Activated CD4-positive, alpha-beta T cell treated with anti-CD3 and anti-CD28 coated beads, Interleukin-10, Interleukin-2, amounts not matched to agents 100 ng/mL and 50 ng/mL, durations not matched to agents 16 hours and 8 hours (primary cell): ENCODE measurements at regions not wholly inside any gene's neighbourhood (a gene's known extent, or its start where the extent isn't known, plus 50 kb on each side); places are given as distances from the start of the nearest gene placed in this dataset.

Experiments used
- DNase-seq: peaks from one replicate; pipeline ENCODE4 v3.0.0-alpha.2; 2020

GRCh38 chr15:31151301-31152233 lies 50.0 kb upstream of the TRPM1 start:
- DNase-seq: no peak

DNA sequence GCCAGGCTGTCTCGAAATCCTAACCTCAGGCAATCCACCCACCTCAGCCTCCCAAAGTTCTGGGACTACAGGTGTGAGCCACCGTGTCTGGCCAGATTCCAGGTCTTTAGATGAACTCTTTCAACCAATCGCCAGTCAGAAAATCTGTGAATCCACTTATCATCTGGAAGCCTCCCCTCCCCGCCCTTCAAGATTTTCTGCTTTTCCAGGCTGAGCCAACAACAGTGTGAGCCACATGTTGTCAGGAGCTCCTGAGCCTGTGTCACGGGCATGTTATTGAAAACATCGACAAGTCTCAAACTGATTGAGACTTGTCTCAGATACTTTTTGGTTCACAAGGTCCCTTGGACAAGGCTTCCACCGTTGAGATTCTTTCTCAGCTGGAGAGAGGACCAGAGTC lies 52.0 kb upstream of the TRPM1 start:
- no peak for DNase-seq

- no peak for DNase-seq
These were observed 53.6 kb upstream of the TRPM1 start for GRCh38 chr15:31155151-31155550.

GRCh38 chr15:31156226-31156625 lies 54.7 kb upstream of the TRPM1 start:
- DNase-seq: no peak

DNA sequence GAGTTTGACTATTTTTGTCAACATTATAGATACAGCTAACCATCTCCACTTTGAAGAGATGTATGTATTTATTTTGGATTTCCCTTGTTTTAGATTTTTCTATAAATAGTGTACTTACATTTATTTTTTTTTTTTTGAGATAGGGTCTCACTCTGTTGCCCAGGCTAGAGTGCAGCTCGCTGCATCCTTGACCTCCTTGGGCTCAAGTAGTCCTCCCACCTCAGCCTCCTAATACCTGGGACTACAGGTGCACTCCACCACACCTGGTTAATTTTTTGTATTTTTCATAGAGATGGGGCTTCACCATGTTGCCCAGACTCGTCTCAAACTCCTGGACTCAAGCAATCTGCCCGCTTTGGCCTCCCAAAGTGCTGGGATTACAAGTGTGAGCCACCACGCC lies 55.3 kb upstream of the TRPM1 start:
- no peak for DNase-seq

GRCh38 chr15:31157644-31158069 lies 56.1 kb upstream of the TRPM1 start:
- DNase-seq: no peak

DNA sequence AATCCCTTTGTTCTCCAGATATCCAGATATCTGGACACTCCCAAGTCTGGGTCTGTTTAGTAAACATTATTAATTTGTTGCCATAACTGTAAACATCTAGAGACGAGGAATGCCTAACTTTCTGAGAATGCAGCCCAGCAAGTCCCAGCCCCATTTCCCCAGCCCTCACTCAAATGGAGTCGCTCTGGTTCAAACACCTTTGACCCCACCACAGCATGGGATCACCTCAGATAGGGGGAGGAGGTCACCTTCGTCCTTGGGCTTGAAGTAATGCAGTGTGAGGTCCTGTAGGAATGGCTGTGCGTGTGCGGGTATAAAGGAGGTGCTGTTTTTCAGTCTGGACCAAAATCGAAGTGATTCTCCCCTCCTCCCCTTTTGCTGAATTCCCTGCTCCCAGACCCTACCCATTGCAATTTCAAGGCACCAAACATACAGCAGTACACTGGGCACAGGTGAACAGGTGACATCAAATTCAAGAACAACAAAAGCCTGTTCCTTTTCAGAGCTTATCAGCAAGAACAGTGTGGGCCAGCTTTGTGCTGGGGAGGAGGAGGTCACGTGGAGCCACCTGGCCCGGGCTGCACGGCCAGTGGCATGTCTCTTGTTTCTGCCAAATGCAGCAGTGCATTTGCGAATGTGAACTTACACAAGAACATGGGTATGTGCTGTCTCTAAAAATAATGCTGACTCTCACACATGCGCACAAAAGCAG lies 57.5 kb upstream of the TRPM1 start:
- DNase-seq: no peak

DNA sequence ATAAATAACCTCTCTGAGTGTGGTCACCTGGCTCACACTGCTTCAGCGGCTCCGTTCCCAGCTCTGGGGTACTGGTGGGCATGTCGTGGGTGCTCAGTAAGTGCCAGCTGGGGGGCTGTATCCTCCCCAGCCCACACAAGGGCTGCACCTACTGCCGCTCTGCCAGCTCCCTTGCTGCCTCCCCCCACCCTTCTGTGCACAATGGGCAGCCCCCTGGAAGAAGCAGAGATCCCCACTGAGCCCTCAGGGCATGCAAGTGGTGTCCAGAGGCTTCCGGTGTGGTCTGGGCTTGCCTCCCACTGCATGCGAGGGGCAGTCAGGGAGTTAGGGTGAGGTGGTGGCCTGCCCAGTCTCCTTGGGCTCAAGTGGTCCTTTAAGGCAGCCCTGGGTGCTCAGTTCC lies 58.3 kb upstream of the TRPM1 start:
- DNase-seq: no peak

- DNase-seq: no peak
These were observed 58.8 kb upstream of the TRPM1 start for GRCh38 chr15:31160297-31160696.

DNA sequence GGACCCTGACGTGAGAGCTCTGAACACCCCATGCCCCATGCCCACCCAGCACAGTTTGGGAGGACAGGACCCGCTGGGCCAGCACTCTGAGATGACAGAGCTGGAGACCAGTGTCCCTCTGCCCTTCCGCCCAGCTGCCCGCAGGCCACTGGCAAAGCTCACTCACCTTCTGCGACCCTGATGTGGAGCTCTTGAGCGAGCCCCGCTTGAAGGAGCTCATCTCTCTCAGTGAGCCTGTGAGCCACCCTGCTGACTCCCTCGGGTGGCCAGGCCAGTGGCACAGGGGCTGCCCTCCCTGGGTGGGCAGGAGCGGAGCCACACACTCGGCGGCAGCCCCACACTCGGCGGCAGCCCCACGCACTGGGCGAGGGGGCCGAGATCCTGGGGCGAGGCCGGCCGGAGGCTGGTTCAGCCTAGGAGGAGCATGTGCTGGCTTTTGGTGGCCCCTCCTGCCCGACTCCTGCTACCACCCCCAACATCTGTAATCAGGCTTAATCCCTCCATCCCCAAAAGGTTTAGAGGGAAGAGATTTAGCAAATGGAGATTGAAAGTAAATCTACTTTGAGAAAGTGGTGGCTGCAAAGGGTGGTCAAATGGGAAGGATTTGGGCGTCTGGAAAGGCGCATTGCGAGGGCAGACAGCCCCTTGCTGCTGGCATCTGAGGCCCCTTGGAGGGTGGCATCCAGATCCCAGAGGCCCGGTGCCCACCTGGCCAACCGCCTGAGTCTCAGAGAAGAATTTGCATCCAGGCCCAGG lies 59.4 kb upstream of the TRPM1 start:
- no peak for DNase-seq

DNA sequence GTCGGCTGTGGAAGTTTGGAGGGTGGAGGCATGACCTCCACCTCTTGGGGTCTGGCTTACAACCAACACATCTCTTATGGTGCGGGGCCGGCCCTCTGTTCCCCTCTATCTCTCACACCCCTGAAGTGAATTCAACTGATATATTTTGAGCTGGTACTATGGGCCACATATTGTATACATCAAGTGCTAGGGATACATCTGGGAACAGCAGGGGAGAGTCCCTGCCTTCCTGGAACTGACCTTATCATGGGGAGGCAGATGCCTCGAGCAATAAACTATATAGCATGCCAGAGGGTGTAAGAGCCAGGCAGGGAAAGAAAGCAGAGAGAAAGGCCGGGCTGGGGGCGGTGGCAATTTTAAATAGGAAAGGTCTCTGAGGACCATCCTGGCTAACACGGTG lies 60.4 kb upstream of the TRPM1 start:
- DNase-seq: no peak

DNA sequence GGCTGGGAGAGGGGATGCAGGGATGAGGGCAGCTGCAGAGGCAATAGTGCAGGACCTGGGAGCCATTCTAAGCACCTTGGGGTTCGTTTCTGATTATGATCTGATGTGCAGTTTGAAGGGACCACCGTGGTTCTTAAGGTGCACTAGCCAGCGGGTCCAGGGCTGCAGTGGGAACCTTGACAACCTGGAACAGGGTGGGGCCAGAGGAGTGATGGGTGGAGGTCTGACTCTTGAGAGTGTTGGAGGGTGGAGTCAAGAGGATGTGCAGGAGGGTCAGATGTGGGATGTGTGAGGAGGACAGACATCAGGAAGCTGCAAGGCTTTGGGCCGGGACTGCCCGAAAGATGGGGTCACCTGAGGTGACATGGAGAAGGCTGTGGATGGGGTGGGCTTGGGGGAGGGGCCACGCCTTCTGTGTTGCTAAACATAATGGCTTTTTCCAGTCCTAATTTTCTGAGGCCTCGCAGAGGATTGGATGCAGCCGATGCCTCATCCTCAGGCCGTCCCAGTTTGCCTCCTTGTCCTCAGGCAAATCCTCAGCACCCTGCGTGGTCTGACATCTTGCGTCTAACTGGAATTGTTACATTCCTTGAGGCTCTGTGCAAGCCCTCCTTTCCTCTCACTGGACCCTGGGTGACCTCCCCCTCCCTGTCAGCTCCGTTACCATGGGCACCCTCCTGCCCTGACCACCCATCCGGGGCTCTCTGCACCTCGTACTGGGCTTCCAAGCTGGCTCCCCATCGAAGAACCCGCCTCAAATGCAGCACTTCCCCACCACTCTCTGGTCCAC lies 61.4 kb upstream of the TRPM1 start:
- DNase-seq: no peak

DNA sequence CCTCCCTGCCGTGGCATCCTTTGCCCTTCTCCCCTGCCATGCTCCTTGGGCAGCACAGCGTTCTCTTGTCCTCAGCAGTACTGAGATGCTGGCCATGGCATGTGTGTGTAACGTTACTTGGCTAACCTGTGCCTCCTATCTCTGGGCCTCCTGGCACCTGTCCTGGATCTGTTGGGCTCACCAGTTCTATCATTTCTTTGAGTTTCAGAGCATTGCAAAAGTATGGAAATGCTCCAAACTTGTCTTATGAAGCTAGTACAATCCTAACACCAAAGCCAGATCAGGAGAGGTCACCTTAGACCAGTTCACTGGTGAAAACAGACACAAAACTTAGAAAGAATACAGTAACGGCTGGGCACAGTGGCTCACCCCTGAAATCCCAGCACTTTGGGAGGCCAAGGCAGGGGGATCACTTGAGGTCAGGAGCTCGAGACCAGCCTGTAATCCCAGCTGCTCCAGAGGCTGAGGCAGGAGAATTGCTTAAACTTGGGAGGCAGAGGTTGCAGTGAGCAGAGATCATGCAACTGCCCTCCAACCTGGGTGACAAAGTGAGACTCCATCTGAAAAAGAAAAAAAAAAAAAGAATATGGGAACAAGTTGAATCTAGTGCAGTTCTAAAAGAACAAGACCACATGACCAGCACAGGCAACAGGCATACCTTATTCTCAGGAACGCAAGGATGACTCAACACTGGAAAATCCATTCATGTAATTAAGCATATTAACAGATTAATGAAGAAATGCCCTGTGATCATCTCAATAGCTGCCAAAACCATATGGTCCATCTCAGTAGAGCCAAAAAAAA lies 62.4 kb upstream of the TRPM1 start:
- no peak for DNase-seq

GRCh38 chr15:31164573-31164912 lies 63.0 kb upstream of the TRPM1 start:
- no peak for DNase-seq

DNA sequence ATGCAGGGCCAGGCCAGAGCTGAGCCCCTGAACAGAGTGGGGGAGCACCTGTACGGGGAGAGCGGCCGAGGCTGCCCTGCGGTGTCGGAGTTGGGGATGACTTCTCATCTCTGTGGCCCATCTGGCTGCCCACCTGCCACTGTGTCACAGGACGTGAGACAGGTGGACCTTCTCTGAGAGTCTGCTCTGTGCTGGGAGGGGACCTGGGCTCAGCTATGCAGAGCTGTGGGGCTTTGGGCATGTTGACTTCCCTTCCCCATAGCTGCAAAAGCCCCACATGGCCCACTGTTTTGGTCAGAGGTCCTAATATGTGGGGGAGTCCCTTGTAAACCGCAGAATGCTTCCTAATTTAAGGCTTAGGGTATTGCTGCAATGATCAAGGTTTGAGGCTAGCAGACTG lies 68.0 kb upstream of the TRPM1 start:
- DNase-seq: no peak

DNA sequence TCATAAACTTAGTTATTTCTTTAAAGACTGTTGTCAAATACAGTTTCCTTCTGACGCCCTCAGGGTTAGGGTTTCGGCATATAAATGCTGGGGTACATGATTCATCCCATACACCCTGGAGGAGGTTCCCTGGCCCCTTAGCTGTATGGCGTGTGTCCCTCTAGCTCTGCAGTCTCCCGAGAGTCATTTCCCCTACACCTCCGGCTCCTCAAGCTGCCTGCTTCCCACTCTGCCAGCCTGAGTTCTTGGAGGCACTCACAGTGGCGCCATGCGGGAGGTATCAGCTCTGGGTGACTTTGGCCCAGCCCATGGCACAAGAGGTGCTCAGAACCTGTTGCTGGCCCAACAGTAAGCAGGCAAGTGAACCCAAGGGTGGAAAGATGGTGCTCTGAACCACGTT lies 70.2 kb upstream of the TRPM1 start:
- no peak for DNase-seq

GRCh38 chr15:31172606-31173005 lies 71.1 kb upstream of the TRPM1 start:
- no peak for DNase-seq

GRCh38 chr15:31173790-31174450 lies 72.4 kb upstream of the TRPM1 start:
- no peak for DNase-seq

- no peak for DNase-seq
These were observed 74.0 kb upstream of the TRPM1 start for GRCh38 chr15:31175484-31175883.

DNA sequence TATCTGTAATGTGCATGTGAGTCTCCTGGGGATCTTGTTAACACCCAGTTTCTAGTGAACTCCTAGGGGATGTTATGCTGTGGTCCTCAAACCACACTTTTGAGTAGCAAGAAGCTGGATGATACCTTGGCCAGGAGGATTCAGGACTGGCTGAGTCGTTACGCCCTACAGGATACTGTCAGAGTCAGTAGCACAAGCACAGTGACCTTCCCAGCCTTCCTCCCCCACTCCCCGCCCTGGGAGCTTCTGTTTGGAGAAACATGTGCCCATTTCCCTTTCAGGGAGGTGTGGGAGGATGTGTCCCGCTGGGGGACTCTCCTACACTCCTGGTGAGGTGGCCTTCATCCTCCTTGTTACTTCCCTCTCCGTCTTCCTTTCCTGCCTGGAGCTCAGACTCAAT lies 76.4 kb upstream of the TRPM1 start:
- no peak for DNase-seq

DNA sequence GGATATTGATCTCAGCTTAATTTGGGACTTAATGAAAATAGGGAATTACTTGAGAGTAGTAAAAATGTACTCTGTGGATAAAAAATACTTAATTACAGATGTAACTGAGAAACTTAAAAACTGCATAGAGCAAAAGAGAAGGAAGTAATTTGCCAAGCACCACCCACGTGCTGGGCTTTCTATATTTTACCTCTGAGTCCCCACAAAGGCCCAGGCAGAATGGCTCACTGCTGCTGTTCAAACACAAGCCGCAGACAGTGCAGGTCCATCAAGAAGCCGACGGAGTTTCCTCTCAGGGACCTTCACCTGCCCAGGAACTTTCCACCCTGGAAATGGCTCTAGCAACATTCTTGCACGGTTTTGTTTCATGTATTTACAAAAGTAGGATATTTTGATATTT lies 77.2 kb upstream of the TRPM1 start:
- DNase-seq: no peak
